GM18861 (cell line): ENCODE measurements at regions not wholly inside any gene's neighbourhood (a gene's known extent, or its start where the extent isn't known, plus 50 kb on each side); places are given as distances from the start of the nearest gene placed in this dataset.
"Not testable (repeated sequence)": the region's sequence is repeated elsewhere in the genome, so short reads cannot be mapped to it uniquely, and the experiment has no call there.

ENCODE experiments used
- ATAC-seq: cut with Tn5 transposase; IDR thresholded peaks from one replicate; pipeline ENCODE4 v1.9.1; 2021; ENCODE audit not compliant: unreplicated experiment

DNA sequence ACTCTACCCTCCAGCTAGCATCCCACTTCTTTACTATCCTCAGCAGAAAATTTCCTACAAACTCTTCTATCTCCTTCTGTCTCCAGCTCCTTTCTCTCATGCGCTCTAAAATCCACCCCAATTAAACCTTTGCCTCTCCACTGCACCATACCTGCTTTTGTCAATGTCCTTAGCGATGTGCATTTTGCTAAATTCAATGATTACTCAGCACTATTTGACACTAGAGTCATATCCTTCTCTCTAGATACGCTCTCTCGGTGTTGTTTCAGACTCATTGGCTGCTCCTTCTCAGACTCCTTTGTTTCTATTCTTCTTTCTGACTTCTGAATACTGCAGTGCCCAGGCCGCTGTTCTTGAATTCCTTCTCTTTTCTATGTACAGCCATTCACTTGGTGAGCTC, 144.2 kb downstream of the HLX start:
- no peak for ATAC-seq

DNA sequence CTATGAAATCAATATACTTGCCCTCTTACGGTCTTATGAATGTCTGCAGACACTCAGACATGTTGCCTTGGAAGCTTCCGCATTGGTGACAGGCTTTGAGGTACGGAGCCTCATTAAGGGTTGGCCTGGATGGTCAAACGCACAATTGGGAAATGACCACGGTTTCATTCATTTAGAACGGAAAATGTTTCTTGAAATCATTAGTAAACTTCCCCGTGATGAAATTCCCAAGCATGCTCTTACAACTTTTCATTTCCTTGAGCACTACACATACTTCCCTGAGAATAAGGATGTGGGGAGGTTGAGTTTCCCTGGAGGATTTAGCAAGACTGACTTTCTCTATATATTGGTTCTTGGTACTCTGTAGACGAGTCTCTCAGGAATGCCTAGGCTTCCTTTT, 146.3 kb downstream of the HLX start:
- ATAC-seq, result no peak

DNA sequence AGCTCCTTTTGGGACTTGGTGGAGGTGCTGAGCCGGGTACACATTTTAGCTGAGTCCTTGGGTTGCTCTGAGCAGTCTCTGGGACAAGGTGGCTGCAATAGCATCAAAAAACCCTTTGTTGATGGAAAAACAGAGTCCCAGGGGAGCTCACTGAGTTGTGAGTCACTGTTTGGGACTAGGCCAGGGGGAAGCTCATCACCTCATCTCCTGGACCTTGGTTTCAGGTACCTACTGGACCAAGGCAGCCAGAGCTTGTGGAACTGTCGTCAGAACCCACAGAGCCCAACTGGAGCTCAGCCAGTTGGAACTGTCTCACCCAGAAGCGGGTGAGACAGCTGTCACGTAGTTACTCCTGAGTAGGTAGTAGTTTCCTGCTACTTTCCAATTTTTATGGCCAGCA, 146.7 kb downstream of the HLX start:
- no peak for ATAC-seq

DNA sequence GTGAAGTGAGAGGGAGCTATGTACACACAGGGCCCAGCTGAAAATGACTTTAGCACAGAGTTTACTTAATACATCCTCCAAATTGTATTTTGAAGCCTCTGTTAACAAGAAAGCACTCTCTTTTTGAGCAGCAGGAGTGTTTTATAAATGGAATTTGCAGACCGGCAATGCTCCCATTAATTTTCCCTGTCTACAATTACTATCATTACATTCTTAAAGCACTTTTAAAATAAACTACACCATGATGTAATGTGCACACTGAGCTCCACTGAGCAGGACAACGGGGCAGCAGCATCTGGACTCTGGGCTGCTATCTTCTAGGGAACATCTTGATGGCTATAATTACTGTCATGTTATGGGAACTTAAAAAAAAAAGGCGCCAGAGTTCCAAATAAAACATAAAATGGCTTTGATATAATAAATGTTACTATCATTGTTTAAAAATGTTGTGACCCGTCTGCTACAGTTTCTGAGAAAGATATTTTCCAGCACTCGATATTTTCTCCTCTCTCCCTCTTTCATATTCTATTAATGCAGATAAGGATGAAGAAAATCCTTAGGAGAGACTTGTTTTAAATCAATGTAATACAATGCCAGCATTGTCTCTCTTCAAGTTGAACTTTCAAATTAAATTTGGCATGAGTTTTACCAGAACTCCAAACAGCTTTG, 150.9 kb downstream of the HLX start:
- no peak for ATAC-seq

DNA sequence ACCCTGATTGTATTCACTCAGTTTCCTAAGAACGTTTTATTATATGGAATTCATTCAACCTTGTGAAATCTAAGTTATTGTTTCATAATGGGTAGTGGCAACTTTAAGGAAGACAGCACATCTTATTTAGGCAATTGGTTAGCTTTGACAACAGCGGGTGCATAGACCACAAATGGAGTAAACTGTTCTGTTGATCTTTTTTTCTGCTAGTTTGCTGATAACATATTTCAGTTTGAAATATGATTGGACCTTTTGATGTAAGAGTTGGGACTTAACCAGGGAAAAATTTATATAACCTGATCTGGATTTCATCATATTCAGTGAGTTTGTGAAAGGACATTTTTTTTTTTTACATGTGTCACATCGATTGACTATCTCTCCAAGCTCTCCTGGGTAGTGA, 151.7 kb downstream of the HLX start:
- ATAC-seq, result no peak

DNA sequence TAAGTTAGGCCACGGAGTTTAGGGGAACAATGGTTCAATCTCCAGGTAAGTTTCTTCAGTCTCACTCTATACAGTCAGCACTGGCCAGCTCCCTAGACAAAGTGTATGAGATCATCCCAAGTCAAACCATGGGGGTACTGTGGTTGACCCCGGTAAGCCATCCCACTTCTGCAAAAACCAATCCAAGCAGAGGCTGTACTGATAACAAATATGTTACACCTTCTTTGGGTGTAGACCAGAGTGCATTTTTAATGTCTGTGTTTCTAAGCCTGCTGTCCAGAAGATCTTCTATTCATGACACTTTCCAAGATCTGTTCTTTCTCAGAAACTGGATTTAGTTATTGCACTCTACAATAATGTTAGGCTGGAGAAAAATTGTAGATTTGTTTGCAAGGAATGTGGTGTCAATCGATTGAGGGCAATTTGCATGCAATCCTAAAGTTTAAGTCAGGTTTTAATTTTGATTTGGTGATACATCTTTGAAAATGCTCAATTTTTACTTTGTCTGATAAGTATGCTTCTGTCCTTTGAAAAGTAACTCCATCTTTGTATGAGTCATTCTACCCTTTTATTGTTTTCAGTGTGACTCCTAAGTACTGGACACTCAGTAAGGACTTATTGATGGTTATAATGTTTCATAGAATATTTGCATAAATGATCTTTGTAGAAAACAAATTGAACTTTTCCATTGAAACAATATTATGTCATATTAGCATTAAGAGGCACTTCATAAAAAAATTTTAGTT, 152.4 kb downstream of the HLX start:
- no peak for ATAC-seq

DNA sequence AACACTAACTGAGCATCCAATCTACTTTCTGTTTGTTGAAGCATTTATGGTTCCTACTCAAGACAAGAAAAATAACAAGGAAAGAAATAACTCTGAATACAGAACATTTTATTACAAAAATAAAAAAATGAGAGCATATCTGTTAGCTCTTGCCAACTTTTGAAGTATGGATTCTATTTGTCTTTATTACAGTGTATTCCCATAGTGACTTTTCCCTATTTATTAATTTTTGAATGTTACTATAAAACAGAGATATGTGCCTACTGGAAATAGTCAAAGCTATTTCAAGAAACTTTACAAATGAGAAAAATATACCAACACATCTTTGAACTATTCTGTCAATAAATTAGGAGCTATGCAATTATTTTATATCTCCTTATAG, 153.0 kb downstream of the HLX start:
- no peak for ATAC-seq

DNA sequence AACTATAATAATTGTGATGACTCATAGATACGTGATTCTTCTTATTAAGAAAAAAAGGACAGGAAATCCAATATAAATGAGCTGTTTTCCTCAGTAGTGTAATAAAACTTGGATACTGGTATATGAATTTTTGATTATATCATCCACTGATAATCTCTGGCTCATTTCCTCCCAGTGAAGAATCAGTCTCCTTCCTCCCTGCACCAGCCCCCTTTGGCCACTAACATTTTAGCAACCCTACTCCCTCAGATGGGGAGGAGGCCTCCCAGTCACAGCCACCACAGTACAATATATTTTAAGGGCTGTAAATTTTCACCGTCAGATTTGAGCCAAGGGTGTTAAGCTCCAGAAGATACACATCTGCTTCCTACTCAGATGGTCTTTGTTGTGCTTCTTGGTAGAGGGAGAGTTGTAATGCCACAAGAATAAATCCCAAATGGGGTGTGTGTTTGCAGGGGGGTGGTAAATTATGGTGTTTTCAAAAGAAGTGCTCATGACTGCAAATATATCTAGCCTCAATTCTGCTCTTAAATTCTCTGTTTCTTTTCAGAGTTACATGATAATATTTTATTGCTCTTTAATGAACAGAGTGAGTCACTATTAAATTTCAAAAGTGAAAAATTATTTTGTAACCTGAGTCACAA, 153.5 kb downstream of the HLX start:
- ATAC-seq, result no peak

DNA sequence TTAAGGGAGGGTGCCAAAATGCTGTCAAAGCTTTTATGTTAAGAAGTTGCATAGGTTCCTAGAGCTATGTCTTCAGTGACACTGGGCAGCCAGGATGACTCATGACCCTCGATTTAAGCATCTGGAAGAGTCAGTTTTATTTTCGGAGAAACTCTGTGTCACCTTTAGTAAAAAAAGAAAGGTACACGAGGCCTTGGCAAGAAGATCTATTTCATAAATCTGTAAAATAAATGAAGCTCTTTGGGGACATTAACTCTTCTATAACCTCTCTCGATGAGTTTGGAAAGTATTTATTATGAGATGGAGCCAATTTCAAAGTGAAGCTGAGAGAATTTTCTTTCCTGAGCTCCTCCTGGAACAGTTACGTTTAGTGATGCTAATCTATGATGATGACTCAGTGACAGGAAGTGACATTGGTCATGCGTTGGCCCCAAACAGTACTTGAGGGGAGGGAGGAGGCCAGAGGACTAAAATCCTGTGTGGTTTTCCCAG, 156.5 kb downstream of the HLX start:
- no peak for ATAC-seq

DNA sequence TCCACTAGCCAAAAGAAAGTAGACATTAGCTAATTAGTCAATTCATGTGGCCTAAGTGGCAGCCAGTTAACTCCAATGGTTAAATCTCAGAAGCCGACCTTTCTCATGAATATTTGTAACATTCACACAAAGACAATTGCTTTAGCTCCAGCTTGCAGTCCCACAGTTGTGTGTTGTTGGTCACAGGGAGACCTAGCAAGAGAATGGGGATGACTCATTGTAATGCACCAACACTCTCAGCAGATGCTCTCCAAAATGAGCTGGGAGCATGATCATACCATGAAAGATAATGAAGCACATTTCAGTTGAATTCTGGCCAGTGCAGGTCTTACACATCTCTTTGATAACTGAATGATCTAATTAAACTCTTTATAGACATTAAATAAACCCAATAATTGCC, 160.4 kb downstream of the HLX start:
- no peak for ATAC-seq

- no peak for ATAC-seq
Observed at GRCh38 chr1:221040101-221040500, 160.9 kb downstream of the HLX start.

GRCh38 chr1:221040691-221041285, 161.5 kb downstream of the HLX start:
- ATAC-seq, result no peak

DNA sequence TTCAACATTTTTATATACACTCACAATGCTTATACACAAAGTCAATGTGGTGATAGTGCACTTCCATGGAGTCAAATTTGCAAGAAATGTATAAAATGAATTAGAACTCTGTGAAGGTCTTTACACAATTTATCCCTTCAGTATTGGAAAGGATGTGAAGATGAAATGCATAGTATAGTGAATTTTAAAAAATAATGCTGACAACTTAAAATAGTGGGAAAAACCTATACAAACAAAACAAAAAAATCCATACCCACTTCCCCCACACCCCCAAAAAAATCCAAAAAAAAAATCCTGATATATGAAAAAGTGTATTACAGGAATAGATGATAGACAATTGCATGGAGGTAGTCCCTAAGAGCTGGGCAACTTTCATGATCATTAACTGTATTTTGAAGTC, 165.3 kb downstream of the HLX start:
- no peak for ATAC-seq

GRCh38 chr1:221045151-221045550, 165.9 kb downstream of the HLX start:
- ATAC-seq, result no peak

- peak; percentile 96 for ATAC-seq
Observed at GRCh38 chr1:221045842-221046831, 166.9 kb downstream of the HLX start.

DNA sequence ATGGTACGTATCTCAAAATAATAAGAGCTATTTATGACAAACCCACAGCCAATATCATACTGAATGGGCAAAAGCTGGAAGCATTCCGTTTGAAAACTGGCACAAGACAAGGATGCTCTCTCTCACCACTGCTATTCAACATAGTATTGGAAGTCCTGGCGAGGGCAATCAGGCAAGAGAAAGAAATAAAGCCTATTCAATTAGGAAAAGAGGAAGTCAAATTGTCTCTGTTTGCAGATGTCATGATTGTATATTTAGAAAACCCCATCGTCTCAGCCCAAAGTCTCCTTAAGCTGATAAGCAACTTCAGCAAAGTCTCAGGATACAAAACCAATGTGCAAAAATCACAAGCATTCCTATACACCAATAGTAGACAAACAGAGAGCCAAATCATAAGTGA, 172.1 kb downstream of the HLX start:
- ATAC-seq, result not testable (repeated sequence)

GRCh38 chr1:221053889-221054288, 174.6 kb downstream of the HLX start:
- ATAC-seq, result no peak

GRCh38 chr1:221059506-221059905, 180.3 kb downstream of the HLX start:
- ATAC-seq, result no peak

DNA sequence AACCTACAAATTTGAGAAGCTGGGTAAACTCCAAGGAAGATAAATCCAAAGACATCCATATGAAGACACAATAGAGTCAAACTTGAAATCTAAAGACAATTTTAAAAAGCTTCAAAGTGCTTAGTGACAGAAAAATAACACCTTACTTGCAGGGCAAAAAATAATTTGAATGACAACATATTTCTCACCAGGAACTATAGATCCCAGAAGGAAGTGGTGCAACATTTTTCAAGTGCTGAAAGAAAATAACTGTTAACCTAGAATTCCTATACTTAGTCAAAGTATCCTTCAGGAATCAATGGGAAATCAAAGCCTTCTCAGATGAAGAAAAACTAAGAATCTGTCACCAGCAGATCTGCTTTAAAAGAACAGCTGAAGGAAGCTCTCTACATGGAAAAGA, 184.4 kb downstream of the HLX start:
- no peak for ATAC-seq

DNA sequence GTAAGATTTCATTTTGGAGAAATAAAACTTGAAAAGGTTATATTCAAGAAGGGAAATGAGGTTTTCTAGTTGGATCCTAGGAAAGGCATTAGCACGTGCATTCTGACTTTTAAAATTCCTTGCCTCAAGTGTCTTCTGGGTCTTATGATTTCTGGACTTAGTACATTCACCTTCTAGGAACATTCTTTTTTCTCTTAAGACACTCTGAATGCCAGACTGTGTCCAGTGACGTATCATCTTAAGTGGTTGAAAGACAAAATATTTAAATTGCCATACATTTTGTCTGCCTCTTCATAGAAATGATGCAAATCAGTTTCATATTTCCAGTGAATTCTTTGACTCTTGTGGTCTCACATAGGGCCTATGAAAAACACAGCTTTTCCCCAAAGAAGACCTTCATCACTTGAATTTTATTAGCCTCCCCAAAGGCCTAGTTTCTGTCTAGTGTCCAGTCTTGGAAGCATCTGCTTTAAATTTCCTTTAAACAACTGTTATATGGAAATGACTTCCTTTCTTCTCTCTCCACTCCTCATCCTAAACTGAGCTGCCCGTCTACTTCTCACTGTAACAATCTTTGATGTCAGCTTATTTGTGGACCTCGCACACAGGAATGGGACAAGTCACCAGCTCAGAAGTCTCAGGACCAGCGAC, 187.2 kb downstream of the HLX start:
- no peak for ATAC-seq
